UCSD-AML1 (cell line): ENCODE measurements at regions not wholly inside any gene's neighbourhood (a gene's known extent, or its start where the extent isn't known, plus 50 kb on each side); places are given as distances from the start of the nearest gene placed in this dataset.

ENCODE experiments used
- DNase-seq: peaks from one replicate; lab custom pipeline; 2025; ENCODE audit not compliant: unreplicated experiment; lab: John Stamatoyannopoulos, UW

DNA sequence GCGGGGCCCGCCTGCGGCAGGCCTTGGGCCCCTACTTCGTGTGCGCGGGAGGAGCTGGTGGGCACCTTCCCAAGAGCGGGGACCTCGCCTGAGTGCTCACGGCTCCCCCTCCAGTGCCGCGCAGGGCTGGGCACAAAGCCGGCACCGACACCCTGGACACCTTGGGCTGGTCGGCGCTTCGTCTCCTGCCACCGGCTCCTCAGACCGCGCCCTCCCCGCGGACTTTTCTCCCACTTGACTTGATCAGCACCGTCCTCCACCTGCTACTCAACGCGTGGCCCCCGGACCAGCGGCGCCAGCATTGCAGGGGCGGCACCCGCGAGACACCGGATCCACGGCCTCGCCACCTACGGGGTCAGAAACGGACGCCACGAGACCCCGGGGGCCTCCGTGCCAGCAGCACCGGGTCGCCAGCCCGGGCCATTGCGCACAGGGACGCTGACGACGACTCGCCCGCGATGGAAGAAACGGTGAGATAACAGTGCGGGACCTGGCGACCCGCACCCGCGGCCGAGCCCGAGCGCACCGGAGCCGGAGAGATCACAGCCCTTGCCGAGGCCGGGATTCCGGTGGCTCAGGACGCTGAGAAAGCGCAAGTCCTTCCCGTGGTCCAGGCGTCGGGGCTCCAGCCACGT lies 154.2 kb downstream of the DLL1 start:
- no peak for DNase-seq

DNA sequence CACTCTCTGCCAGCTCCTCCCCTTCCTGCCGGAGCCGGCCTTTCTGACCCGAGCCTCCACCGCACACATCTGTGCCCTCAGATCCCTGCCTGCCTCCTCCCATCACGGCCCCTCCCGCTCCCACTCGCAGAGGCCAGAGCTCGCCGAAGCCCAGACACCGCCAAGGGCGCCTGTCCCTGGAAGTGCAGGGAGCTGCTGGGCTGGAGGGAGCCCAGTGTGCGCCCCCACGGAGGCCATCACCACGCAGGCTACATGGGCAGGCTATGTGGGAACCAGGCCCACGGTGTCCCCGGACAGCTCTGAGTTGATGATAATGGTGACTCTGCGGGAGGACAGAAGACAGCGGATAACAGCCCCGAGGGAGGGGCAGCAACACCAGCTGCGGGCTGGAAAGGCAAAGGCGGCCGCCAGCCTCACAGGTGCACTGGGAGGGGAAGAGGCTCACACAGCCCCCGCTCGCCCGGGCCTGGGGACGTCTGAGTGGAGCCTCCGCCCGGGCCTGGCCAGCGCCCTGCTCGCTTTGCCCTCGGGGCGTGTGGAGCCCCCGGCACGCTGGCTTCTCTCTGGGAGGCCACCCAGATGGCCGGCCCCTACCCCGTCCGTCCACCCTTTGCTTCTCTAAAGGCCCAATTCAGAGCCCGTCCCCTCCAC lies 154.9 kb downstream of the DLL1 start:
- DNase-seq = no peak

DNA sequence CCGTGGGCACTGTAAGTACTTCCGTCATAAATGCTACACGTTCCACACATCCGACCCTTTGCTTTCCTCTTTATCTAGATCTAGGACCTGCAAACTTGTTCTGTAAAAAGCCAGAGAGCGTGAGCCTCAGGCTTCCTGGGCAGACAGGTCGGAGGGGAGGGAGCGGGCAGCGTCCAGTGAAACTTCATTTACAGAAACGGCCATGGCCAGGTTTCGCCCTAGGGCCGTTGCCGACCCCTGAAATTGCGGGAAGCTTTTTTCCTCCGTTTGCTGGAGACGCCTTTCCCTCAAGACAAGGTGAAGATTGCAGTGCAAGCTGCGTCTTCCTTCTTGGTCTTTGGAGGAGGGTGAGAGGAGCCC lies 155.4 kb downstream of the DLL1 start:
- no peak for DNase-seq

DNA sequence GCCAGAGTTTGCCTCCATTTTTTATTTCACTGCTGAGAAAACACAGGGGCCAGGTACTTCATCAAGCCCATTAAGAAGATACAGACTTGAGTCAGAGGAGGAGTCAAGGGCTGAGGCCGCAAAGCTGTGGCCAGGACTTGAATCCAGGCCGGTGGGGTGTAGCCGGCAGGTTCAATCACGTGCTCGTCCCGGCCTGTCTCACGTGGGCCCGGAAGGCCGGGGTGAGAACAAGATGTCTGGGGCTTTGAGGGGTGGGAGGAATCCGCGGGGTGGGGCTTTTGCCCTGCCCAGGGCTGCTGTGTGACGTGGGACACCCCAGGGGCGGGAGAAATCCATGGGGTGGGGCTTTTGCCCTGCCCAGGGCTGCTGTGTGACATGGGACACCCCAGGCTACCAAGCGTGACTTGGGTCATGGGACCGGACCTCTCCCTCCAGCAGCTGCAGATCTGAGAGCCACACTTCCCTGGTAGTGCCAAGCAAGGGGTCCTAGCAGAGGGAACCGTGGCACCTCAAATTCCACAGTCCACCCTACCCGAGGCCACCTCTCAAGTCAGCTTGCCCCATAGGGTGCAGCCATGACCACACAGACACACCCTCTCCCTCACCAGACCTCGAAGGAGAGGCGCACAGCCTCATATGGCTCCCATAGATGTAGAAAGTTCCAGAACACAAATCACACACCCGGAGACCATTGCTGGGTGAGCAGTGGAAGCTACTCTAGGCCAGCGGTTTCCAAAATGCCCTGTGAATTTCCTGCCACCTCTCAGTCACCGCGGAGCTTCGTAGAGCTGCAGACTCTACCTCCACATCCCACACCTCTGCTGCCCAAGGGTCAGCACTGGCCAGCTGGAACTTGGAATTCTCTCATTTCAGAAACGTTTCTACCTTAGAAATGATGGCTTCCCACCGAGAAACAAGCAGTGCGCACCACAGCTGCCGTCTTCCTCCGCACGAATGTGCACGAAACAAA lies 156.1 kb downstream of the DLL1 start:
- DNase-seq = no peak

GRCh38 chr6:170134031-170134470 lies 156.8 kb downstream of the DLL1 start:
- no peak for DNase-seq

DNA sequence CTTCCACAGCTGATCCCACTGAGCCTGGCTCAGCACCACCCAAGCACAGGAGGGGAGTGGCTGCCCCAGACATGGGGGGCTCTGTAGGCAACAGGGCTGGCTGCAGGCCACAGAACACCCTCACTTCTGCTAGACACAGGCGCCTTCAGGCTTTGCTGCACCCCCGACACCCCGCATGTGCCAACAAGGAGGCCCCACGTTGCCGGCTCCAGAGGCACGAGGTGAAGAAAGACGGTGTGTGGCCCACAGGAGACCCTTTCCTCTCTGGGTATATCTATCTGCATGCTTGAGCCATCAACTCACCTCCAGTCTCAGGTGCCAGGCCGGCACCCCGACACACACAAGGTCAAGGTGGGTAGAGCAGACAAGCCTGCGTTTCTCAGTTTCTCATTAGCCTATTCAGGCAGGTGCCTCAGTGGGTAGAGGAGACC lies 158.3 kb downstream of the DLL1 start:
- no peak for DNase-seq

DNA sequence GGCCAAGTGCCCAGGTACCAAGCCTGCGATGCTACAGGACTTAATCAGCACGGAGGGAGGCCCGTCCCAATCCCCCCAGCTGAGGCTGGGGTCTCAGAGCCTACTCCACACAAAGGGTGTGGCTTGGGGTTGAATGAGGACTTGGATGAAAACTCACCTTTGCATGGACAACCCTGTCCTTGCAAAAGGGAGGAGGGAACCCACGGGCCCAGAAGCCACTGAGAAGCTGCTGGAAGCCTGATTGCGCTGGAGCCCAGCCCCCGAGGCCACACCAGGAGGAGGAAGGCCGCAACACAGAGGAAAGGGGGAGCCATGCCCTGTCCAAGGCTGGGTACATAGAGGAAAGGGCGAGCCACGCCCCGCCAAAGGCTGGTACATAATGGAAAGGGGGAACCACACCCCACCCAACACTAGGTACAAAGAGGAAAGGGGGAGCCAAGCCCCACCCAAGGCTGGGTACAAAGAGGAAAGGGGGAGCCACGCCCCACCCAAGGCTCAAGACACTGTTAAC lies 158.8 kb downstream of the DLL1 start:
- DNase-seq = no peak

GRCh38 chr6:170131351-170131750 lies 159.5 kb downstream of the DLL1 start:
- DNase-seq = no peak

DNA sequence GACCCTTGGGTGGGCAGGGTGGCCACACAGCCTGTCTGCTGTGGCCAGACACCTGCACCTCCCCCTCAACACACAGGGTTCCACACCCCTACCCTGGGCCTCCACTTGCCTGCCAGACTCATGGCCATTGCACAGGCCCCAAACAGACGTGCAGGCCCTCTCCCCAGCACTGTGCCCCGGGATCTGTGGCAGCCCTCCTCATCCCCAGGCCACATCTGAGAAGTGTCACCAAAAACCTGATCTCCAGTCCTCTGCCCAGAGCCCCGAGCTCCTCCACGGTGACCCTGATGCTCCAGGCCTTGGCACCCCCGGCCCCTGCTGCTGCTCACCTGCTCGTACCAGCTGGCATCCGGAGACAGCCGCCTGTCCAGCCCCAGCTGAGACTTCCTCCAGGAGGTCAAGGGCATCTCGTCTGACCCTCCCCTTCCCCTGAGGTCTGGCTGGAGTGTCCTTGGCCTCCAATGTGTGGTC lies 160.1 kb downstream of the DLL1 start:
- DNase-seq = no peak

DNA sequence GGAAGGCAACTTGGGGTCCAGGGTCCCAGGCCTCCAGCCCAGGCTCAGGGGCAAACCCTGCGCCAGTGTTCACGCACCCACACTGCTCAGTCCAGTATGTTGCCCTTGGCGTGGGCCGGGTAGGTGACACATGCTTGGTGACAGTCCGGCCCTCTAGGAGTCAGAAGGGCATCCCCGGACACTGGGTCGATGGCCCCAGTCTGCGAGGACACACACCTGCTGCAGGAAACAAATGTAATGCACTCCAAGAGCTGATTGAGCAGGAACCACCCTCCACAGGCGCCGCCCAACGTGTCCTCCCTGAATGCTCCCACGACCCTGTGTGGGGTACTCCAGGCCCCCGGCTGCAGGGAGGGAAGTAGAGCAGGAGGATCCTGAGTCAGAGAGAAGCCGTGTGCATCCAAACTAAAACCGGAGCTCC lies 160.7 kb downstream of the DLL1 start:
- no peak for DNase-seq

GRCh38 chr6:170129691-170130171 lies 161.1 kb downstream of the DLL1 start:
- DNase-seq = no peak

GRCh38 chr6:170128811-170129681 lies 161.8 kb downstream of the DLL1 start:
- DNase-seq = no peak

DNA sequence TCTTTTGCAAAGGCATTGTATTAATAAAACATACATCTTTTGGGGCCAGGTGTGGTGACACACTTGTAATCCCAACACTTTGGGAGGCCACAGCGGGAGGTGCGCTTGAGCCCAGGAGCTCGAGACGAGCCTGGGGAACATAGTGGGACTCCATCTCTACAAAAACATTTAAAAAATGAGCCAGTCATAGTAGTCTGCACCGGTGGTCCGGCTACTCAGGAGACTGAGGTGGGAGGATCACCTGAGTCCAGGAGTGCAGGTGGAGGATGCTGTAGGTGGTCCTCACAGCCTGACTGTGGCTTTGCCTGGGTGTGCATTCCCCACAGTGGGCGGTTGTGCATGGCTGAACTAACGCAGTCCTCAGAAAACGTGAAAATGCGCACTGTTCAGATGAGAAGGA lies 162.5 kb downstream of the DLL1 start:
- DNase-seq = no peak

- DNase-seq = no peak
Measured at GRCh38 chr6:170127151-170127550, 163.7 kb downstream of the DLL1 start.

GRCh38 chr6:170125456-170126300 lies 165.2 kb downstream of the DLL1 start:
- DNase-seq = no peak

- no peak for DNase-seq
Measured at GRCh38 chr6:170124836-170125235, 166.0 kb downstream of the DLL1 start.

DNA sequence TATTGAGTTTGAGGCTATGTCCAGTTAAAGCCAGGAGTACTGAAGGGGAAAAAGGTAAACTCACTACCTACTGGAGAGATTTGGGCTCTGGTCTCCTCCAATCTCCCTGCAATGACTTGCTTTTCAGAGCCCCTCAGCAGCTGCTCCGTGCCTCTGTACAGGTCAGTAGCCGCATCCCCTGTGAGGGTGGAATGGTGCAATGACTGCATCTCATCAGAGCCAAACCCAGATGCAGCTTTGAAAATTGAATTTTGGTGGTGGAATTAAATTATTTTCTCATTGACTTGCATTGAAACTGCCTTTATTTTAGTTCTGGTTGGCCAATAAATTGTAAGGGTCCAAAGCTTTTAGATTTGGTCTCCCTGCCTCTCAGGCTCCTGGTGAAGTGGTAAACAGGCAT lies 166.7 kb downstream of the DLL1 start:
- no peak for DNase-seq

- DNase-seq = no peak
Measured at GRCh38 chr6:170122651-170123050, 168.2 kb downstream of the DLL1 start.
